ENCODE measurements at regions not wholly inside any gene's neighbourhood (a gene's known extent, or its start where the extent isn't known, plus 50 kb on each side); places are given as distances from the start of the nearest gene placed in this dataset.

DNA sequence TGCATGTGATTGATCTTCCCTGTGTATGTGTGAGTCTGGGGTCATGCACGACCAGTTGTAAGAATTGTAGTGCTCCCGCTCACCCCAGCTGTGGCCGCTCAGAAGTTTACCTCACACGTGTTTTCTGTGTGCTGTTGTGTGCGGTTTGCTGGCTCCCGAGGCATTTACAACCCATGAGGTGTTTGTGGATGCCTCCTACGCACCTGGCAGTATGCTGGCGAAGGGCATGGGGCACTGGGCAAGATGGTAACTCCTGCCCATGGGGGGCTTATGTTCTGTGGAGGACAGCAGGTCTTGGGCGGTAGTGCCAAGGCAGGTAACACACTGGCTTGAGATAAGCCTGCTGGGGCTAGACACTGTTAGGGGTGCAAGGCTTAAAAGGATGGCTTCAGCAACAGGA is 102.6 kb upstream of the HS6ST1 start:
- Histone ChIP-seq H3K9me3 (replicated peaks; ENCODE audit: control insufficient read depth, insufficient read depth, low read depth, low read length) (no peaks in the 10 kb centered on the region; the same call in 1 of the 2 replicates), H3K27me3 (ENCODE audit: control insufficient read depth in 2 of 2, insufficient read depth in 2 of 2, low read length in 2 of 2) (peaks cover 7 to 46% of the 10 kb centered on the region in 2 experiments; a peak in 4 of 5 replicates), H3K9ac (ENCODE audit: insufficient read depth in 1 of 2, low read depth in 2 of 2, low read length in 2 of 2) (no peak overlapping the region), H3K4me2 (ENCODE audit: insufficient read depth, low read length) (no peak overlapping the region), H3K36me3 (ENCODE audit: control insufficient read depth, insufficient read depth, low read length) (no peaks in the 10 kb centered on the region), H3K79me2 (ENCODE audit: control insufficient read depth, insufficient read depth, low read length) (no peaks in the 10 kb centered on the region), H3K9me1 (ENCODE audit: control insufficient read depth, insufficient read depth, low read length) (no peaks in the 10 kb centered on the region), H2AFZ (ENCODE audit: low read depth, low read length) (no peak overlapping the region), H3K27ac (ENCODE audit: extremely low read depth, low read depth, low read length) (no peak overlapping the region), H4K20me1 (replicated peaks; ENCODE audit: control insufficient read depth, insufficient read depth, low read length) (no peaks in the 10 kb centered on the region), H3K4me1 (replicated peaks in 1 of 2; ENCODE audit: control insufficient read depth in 2 of 2, insufficient read depth in 2 of 2, low read length in 2 of 2) (no peaks in the 10 kb centered on the region), H3K4me3 (no peak overlapping the region)
- under 1% methylated on average over 9 of the region's 9 CpGs for WGBS (ENCODE audit: insufficient coverage, low coverage, missing lambda C conversion rate)
- POLR2A ChIA-PET: interaction anchor here (0.6 kb wide), 1 partner anchor 260 kb away, joined by 3 read pairs; no protein-coding TSS in a partner anchor
- in situ Hi-C loops (cut with MboI) (no loop called here), intact Hi-C loops (cut with micrococcal nuclease) (no loop called here)
- no TSS peak for BruUV-seq (replicated peaks)
- no peak for ATAC-seq
- no peak for FAIRE-seq
- DNase-seq (ENCODE audit: extremely low read depth in 1 of 4, low spot score in 3 of 4): no peak
- no peak for TF ChIP-seq CXXC5 (CRISPR knock-in tag; IDR thresholded peaks at IDR 0.05)
- no peak for TF ChIP-seq POLR2AphosphoS5 (IDR thresholded peaks at IDR 0.05; ENCODE audit: control insufficient read depth, insufficient read depth, low read depth, low read length)
- no peak for TF ChIP-seq PYGO2 (tag; IDR thresholded peaks at IDR 0.05)
- TF ChIP-seq, protein P1, sequence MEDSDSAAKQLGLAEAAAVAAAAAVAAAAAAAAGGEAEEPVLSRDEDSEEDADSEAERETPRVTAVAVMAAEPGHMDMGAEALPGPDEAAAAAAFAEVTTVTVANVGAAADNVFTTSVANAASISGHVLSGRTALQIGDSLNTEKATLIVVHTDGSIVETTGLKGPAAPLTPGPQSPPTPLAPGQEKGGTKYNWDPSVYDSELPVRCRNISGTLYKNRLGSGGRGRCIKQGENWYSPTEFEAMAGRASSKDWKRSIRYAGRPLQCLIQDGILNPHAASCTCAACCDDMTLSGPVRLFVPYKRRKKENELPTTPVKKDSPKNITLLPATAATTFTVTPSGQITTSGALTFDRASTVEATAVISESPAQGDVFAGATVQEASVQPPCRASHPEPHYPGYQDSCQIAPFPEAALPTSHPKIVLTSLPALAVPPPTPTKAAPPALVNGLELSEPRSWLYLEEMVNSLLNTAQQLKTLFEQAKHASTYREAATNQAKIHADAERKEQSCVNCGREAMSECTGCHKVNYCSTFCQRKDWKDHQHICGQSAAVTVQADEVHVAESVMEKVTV (CRISPR knock-in tag; IDR thresholded peaks at IDR 0.05): no peak
- no peak for TF ChIP-seq YY1 (IDR thresholded peaks at IDR 0.05; ENCODE audit: borderline replicate concordance in 1 of 3, control insufficient read depth in 1 of 3, extremely low read depth in 1 of 3, insufficient read depth in 3 of 3, insufficient read length in 1 of 3, insufficient replicate concordance in 2 of 3, low read depth in 1 of 3, low read length in 2 of 3)
- no peak for TF ChIP-seq ZNF121 (CRISPR knock-in tag; conservative IDR thresholded peaks at IDR 0.05)
- TF ChIP-seq, protein P2, sequence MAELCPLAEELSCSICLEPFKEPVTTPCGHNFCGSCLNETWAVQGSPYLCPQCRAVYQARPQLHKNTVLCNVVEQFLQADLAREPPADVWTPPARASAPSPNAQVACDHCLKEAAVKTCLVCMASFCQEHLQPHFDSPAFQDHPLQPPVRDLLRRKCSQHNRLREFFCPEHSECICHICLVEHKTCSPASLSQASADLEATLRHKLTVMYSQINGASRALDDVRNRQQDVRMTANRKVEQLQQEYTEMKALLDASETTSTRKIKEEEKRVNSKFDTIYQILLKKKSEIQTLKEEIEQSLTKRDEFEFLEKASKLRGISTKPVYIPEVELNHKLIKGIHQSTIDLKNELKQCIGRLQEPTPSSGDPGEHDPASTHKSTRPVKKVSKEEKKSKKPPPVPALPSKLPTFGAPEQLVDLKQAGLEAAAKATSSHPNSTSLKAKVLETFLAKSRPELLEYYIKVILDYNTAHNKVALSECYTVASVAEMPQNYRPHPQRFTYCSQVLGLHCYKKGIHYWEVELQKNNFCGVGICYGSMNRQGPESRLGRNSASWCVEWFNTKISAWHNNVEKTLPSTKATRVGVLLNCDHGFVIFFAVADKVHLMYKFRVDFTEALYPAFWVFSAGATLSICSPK (IDR thresholded peaks at IDR 0.05; ENCODE audit: borderline replicate concordance): no peak
- no peak for TF ChIP-seq FOXP1 (CRISPR knock-in tag; IDR thresholded peaks at IDR 0.05)
- TF ChIP-seq CBX8 (IDR thresholded peaks at IDR 0.05; ENCODE audit: borderline replicate concordance, extremely low read depth, low read depth, low read length, poor library complexity, severe bottlenecking): no peak
- TF ChIP-seq TEAD2 (tag; IDR thresholded peaks at IDR 0.05): no peak
- no peak for TF ChIP-seq NFIX (CRISPR knock-in tag; IDR thresholded peaks at IDR 0.05; ENCODE audit: low read depth)
- TF ChIP-seq, protein P3, sequence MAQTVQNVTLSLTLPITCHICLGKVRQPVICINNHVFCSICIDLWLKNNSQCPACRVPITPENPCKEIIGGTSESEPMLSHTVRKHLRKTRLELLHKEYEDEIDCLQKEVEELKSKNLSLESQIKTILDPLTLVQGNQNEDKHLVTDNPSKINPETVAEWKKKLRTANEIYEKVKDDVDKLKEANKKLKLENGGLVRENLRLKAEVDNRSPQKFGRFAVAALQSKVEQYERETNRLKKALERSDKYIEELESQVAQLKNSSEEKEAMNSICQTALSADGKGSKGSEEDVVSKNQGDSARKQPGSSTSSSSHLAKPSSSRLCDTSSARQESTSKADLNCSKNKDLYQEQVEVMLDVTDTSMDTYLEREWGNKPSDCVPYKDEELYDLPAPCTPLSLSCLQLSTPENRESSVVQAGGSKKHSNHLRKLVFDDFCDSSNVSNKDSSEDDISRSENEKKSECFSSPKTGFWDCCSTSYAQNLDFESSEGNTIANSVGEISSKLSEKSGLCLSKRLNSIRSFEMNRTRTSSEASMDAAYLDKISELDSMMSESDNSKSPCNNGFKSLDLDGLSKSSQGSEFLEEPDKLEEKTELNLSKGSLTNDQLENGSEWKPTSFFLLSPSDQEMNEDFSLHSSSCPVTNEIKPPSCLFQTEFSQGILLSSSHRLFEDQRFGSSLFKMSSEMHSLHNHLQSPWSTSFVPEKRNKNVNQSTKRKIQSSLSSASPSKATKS (CRISPR knock-in tag; IDR thresholded peaks at IDR 0.05): no peak
- TF ChIP-seq BRF1 (IDR thresholded peaks at IDR 0.05; ENCODE audit: borderline replicate concordance, extremely low read depth, insufficient read length): no peak
- TF ChIP-seq POLR2B (IDR thresholded peaks at IDR 0.05; ENCODE audit: low read depth, partially characterized antibody): no peak
- TF ChIP-seq PHF8 (IDR thresholded peaks at IDR 0.05; ENCODE audit: borderline replicate concordance, low read length): no peak
- TF ChIP-seq THRAP3 (IDR thresholded peaks at IDR 0.05; ENCODE audit: borderline replicate concordance): no peak
- no peak for TF ChIP-seq MAFK (IDR thresholded peaks at IDR 0.05; ENCODE audit: low read length)
- CTCF ChIA-PET (ENCODE audit: low intra/inter-chr PET ratio): no interaction called here
